NCI-H69 (cell line): ENCODE measurements at regions not wholly inside any gene's neighbourhood (a gene's known extent, or its start where the extent isn't known, plus 50 kb on each side); places are given as distances from the start of the nearest gene placed in this dataset.

ENCODE experiments used
- DNase-seq: peaks from one replicate; lab custom pipeline; 2025; lab: John Stamatoyannopoulos, UW

- peak; percentile 32 for DNase-seq
Observed at GRCh38 chr5:89729623-89730301, 679.8 kb downstream of the CETN3 start.

- no peak for DNase-seq
Observed at GRCh38 chr5:89728750-89729149, 680.8 kb downstream of the CETN3 start.

GRCh38 chr5:89728134-89728533, 681.4 kb downstream of the CETN3 start:
- DNase-seq: peak; percentile 5

GRCh38 chr5:89724379-89725095, 685.0 kb downstream of the CETN3 start:
- no peak for DNase-seq

GRCh38 chr5:89723907-89724306, 685.6 kb downstream of the CETN3 start:
- no peak for DNase-seq

GRCh38 chr5:89722538-89722937, 687.0 kb downstream of the CETN3 start:
- peak; percentile 66 for DNase-seq

- no peak for DNase-seq
Observed at GRCh38 chr5:89721931-89722330, 687.6 kb downstream of the CETN3 start.

GRCh38 chr5:89721353-89721752, 688.2 kb downstream of the CETN3 start:
- DNase-seq: no peak

GRCh38 chr5:89712134-89712700, 697.3 kb downstream of the CETN3 start:
- DNase-seq: no peak

- no peak for DNase-seq
Observed at GRCh38 chr5:89711526-89711925, 698.0 kb downstream of the CETN3 start.

GRCh38 chr5:89710006-89710405, 699.5 kb downstream of the CETN3 start:
- DNase-seq: no peak

GRCh38 chr5:89707891-89708290, 701.7 kb downstream of the CETN3 start:
- DNase-seq: no peak

GRCh38 chr5:89706731-89707130, 702.8 kb downstream of the CETN3 start:
- DNase-seq: no peak

GRCh38 chr5:89703817-89704216, 705.7 kb downstream of the CETN3 start:
- peak; percentile 29 for DNase-seq

GRCh38 chr5:89698028-89698427, 711.5 kb downstream of the CETN3 start:
- DNase-seq: no peak

- no peak for DNase-seq
Observed at GRCh38 chr5:89697581-89697980, 712.0 kb downstream of the CETN3 start.

- no peak for DNase-seq
Observed at GRCh38 chr5:89695371-89695770, 714.2 kb downstream of the CETN3 start.

- DNase-seq: no peak
Observed at GRCh38 chr5:89694026-89694550, 715.5 kb downstream of the CETN3 start.

GRCh38 chr5:89690331-89690730, 719.2 kb downstream of the CETN3 start:
- no peak for DNase-seq

GRCh38 chr5:89686081-89686765, 723.3 kb downstream of the CETN3 start:
- DNase-seq: no peak

GRCh38 chr5:89676634-89677033, 732.9 kb downstream of the CETN3 start:
- DNase-seq: no peak

GRCh38 chr5:89673019-89673418, 736.5 kb downstream of the CETN3 start:
- no peak for DNase-seq

GRCh38 chr5:89668821-89669220, 740.7 kb downstream of the CETN3 start:
- DNase-seq: no peak
